Sigmoid colon (tissue), 6 donors: ENCODE measurements at regions not wholly inside any gene's neighbourhood (a gene's known extent, or its start where the extent isn't known, plus 50 kb on each side); places are given as distances from the start of the nearest gene placed in this dataset.

Experiments
- DNase-seq: peaks from one replicate; pipeline ENCODE4 v3.0.0-alpha.2; 2019
- H3K27ac ChIP-seq, 4 donors: fragments of 200-600 bp; sonication (generic); one replicate each; pipeline ENCODE4 v1.5.1; 2016 to 2019; ENCODE audit warnings: mild to moderate bottlenecking in 1 of 4
- H3K27me3 ChIP-seq, 3 donors: fragments of 200-600 bp; sonication (generic); one replicate each; pipeline ENCODE4 v1.5.1; 2019; ENCODE audit warnings: mild to moderate bottlenecking in 1 of 3
- H3K36me3 ChIP-seq, 4 donors: fragments of 200-600 bp; sonication (generic); one replicate each; pipeline ENCODE4 v1.5.1; 2016 to 2019
- H3K4me1 ChIP-seq, 4 donors: fragments of 200-600 bp; sonication (generic); one replicate each; pipeline ENCODE4 v1.5.1; 2017 to 2019
- H3K4me3 ChIP-seq, 4 donors: fragments of 200-600 bp; sonication (generic); one replicate each; pipeline ENCODE4 v1.5.1; 2017 to 2019; ENCODE audit warnings: mild to moderate bottlenecking in 2 of 4, moderate library complexity in 1 of 4
- H3K9me3 ChIP-seq, 4 donors: fragments of 200-600 bp in 3 of 4; sonication (generic) in 3 of 4; one replicate each; pipeline versions ENCODE4 v1.5.1 to v1.6.1; 2013 to 2019
- EP300 ChIP-seq, 4 donors: sonication (generic); formaldehyde crosslinking; IDR thresholded peaks; one replicate each; pipeline ENCODE4 v1.6.1; 2017; ENCODE audit warnings: antibody characterized with exemption in 4 of 4
- POLR2A ChIP-seq, 2 donors: fragments of 450-650 bp; IDR thresholded peaks; one replicate each; pipeline ENCODE4 v1.6.1; 2016; ENCODE audit warnings: antibody characterized with exemption in 2 of 2, mild to moderate bottlenecking in 2 of 2, moderate library complexity in 2 of 2
- POLR2AphosphoS5 ChIP-seq, 4 donors: sonication (generic); formaldehyde crosslinking; IDR thresholded peaks; one replicate each; pipeline ENCODE4 v1.6.1; 2017; ENCODE audit warnings: antibody characterized with exemption in 4 of 4
- WGBS, 2 donors: extraction: QIAGEN DNeasy Blood & Tissue Kit; methylation state at CpG; one replicate each; pipeline ENCODE4 v1.1.7; 2013; 5-methylcytosine and 5-hydroxymethylcytosine counted together
- intact Hi-C: fragments of 100-400 bp; cut with DNase I; formaldehyde crosslinking; loops from one replicate; pipeline ENCODE4 v1.15.1; 2023
- TF ChIP-seq, protein P1 (sequence below), 4 experiments: fragments of 450-650 bp in 3 of 4; fragments of 200-600 bp in 1 of 4; IDR thresholded peaks; one replicate each; pipeline ENCODE4 v1.5.1; 2016 to 2019; ENCODE audit warnings: antibody characterized with exemption in 4 of 4, mild to moderate bottlenecking in 3 of 4, moderate library complexity in 2 of 4
- donor health status: healthy with polysubstance abuse.
- donor health status: healthy.

DNA sequence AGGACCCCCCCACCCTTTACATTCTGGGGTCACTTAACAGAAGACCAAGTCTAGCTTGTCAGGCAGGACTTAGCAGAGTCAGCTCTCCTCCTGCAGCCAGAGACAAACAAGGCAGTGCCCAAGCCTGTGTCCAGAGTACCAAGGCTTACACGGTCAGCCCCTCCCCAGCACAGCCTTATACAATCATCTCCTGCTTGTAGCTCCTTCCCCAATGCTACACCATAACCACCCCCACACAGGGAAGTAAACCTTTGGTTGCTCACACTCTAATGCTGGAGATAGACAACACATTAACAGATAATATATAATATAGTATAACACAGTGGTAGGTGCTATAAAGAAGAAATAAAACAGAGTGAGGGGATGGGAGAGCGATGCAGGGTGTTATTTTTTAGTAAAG is 175.4 kb upstream of the PWP1 start:
- WGBS, 2 donors, result 57 to 75% methylated on average over 2 of the region's 2 CpGs
- no peak for DNase-seq
- Histone ChIP-seq H3K4me1 (peaks cover 0 to 20% (median 3%) of the 10 kb centered on the region in 4 donors), H3K36me3 (no peaks in the 10 kb centered on the region), H3K27ac (no peak overlapping the region), H3K4me3 (no peak overlapping the region), H3K27me3 (no peaks in the 10 kb centered on the region), H3K9me3 (no peaks in the 10 kb centered on the region)
- TF ChIP-seq, protein P1, sequence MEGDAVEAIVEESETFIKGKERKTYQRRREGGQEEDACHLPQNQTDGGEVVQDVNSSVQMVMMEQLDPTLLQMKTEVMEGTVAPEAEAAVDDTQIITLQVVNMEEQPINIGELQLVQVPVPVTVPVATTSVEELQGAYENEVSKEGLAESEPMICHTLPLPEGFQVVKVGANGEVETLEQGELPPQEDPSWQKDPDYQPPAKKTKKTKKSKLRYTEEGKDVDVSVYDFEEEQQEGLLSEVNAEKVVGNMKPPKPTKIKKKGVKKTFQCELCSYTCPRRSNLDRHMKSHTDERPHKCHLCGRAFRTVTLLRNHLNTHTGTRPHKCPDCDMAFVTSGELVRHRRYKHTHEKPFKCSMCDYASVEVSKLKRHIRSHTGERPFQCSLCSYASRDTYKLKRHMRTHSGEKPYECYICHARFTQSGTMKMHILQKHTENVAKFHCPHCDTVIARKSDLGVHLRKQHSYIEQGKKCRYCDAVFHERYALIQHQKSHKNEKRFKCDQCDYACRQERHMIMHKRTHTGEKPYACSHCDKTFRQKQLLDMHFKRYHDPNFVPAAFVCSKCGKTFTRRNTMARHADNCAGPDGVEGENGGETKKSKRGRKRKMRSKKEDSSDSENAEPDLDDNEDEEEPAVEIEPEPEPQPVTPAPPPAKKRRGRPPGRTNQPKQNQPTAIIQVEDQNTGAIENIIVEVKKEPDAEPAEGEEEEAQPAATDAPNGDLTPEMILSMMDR (IDR thresholded peaks at IDR 0.05), result no peak
- TF ChIP-seq EP300 (IDR thresholded peaks at IDR 0.05), result no peak
- TF ChIP-seq POLR2A (IDR thresholded peaks at IDR 0.05), result no peak
- TF ChIP-seq POLR2AphosphoS5 (IDR thresholded peaks at IDR 0.05), result no peak
- intact Hi-C loops, result no loop called here

DNA sequence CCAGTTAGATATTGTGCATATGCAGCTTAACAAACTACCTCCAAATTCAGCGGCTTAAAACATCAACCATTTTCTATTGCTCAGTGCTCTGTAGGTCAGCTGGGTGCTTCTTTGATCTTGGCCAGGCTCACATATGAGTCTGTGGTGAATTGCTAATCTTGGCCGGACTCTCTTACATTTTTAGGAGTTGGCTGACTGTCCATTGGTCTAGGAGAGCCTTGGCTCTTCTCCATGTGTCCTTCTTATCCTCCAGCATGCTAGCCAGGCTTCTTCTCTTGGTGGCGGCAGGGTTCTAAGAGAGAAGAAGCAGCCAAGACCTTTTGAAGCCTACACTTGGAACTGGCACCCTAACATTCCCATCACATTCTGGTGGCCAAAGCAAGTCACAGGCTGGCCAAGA is 174.3 kb upstream of the PWP1 start:
- WGBS, 2 donors, result 76 to 92% methylated on average over 3 of the region's 3 CpGs
- Histone ChIP-seq H3K4me3 (no peak overlapping the region), H3K27me3 (no peaks in the 10 kb centered on the region), H3K27ac (peak overlapping the region in 1 of 4 donors; percentile 19), H3K36me3 (no peaks in the 10 kb centered on the region), H3K9me3 (no peaks in the 10 kb centered on the region), H3K4me1 (peaks cover 0 to 20% (median 3%) of the 10 kb centered on the region in 4 donors)
- TF ChIP-seq, protein P1 (IDR thresholded peaks at IDR 0.05), result no peak
- no peak for TF ChIP-seq POLR2AphosphoS5 (IDR thresholded peaks at IDR 0.05)
- TF ChIP-seq POLR2A (IDR thresholded peaks at IDR 0.05), result no peak
- TF ChIP-seq EP300 (IDR thresholded peaks at IDR 0.05), result no peak
- DNase-seq, result no peak
- intact Hi-C loops, result no loop called here

DNA sequence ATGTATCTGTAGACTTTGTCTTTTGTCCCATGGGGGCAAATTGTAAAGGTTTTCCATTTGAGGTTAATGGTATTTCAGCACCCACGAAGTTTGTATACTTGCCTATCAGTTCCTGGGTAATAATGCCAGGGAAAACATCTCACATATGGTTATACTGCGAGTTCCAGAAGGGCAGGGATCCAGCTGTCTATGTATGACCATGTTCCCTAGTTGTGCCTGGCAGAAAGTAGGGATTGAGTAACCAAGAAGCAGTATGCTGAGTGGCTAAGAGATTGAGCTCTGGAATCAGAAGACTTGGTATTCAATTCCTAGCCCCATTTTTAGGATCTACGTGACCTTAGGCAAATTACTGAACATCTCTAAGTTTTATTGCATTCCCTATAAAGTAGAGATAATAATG is 173.2 kb upstream of the PWP1 start:
- TF ChIP-seq EP300 (IDR thresholded peaks at IDR 0.05), result no peak
- no peak overlapping the region for H3K4me3 ChIP-seq
- H3K27me3 ChIP-seq, result no peaks in the 10 kb centered on the region
- no peak overlapping the region for H3K27ac ChIP-seq
- no peaks in the 10 kb centered on the region for H3K9me3 ChIP-seq
- no peaks in the 10 kb centered on the region for H3K36me3 ChIP-seq
- no peak for DNase-seq
- intact Hi-C loops, result no loop called here
- peaks cover 0 to 20% (median 3%) of the 10 kb centered on the region in 4 donors for H3K4me1 ChIP-seq
- WGBS, 2 donors, result 33 to 73% methylated on average over 3 of the region's 3 CpGs

DNA sequence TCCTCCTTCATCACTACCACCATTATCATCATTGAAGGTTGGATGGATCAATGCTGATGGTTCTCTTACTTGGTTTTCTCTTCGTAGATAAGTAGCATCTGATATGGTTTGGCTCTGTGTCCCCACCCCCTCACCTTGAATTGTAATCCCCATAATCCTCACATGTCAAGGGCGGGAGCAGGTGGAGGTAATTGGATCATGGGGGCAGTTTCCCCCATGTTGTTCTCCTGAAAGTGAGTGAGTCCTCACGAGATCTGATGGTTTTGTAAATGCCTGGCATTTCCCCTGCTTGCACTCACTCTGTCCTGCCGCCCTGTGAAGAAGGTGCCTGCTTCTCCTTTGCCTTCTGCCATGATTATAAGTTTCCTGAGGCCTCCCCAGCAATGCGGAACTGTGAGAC is 172.4 kb upstream of the PWP1 start:
- Histone ChIP-seq H3K4me3 (no peak overlapping the region), H3K27me3 (no peaks in the 10 kb centered on the region), H3K36me3 (no peaks in the 10 kb centered on the region), H3K9me3 (no peaks in the 10 kb centered on the region), H3K27ac (no peak overlapping the region), H3K4me1 (peaks cover 0 to 20% (median 3%) of the 10 kb centered on the region in 4 donors)
- intact Hi-C loops, result no loop called here
- TF ChIP-seq POLR2AphosphoS5 (IDR thresholded peaks at IDR 0.05), result no peak
- no peak for TF ChIP-seq EP300 (IDR thresholded peaks at IDR 0.05)
- TF ChIP-seq POLR2A (IDR thresholded peaks at IDR 0.05), result no peak
- TF ChIP-seq, protein P1 (IDR thresholded peaks at IDR 0.05), result no peak
- 75 to 85% methylated on average over 5 of the region's 5 CpGs for WGBS, 2 donors
- no peak for DNase-seq

DNA sequence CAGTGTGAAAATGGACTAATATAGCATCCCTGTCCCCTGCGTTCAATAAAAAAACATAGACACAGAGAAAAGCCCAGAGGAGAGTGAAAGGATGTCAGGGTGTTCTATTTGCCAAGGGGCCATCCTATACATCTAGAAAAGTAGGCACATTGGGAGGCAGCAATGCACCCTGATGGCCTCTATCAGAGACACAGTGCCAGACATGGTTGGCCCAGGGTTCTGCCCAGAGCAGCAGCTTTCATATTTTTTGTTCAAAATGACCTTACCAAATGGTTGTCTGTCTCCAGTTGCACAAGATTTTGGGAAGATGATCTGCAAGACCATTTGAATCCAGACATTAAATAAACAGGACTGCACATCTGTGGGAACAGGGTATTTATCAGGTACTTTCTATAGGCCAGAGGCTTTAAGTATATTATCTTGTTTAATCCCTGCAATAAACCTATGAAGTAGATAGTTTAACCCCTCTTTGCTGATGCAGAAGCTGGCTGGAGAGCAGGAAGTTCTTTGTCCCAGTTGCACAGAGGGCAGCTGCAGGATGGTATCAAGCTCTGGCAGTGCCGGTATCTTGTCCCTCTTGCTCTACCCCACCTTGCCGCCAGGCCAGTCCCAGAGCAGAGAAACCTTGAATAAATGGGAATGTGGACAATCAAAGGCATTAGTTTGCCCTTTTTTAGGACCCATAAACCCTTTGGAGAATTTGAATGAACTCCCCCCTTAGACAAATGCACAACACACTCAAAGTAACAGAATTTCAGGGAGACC is 171.8 kb upstream of the PWP1 start:
- Histone ChIP-seq H3K4me1 (peaks cover 0 to 20% (median 3%) of the 10 kb centered on the region in 4 donors), H3K27me3 (no peaks in the 10 kb centered on the region), H3K36me3 (no peaks in the 10 kb centered on the region), H3K27ac (no peak overlapping the region), H3K9me3 (no peaks in the 10 kb centered on the region), H3K4me3 (no peak overlapping the region)
- TF ChIP-seq EP300 (IDR thresholded peaks at IDR 0.05), result no peak
- TF ChIP-seq POLR2AphosphoS5 (IDR thresholded peaks at IDR 0.05), result no peak
- no peak for TF ChIP-seq POLR2A (IDR thresholded peaks at IDR 0.05)
- TF ChIP-seq, protein P1 (IDR thresholded peaks at IDR 0.05), result no peak
- DNase-seq, result no peak
- WGBS, 2 donors, result 91 to 93% methylated on average over 3 of the region's 3 CpGs
- intact Hi-C loops, result no loop called here
